ENCODE measurements at regions not wholly inside any gene's neighbourhood (a gene's known extent, or its start where the extent isn't known, plus 50 kb on each side); places are given as distances from the start of the nearest gene placed in this dataset.
A peak's percentile ranks its signal among the peaks of the same experiment; 100 is the strongest.

DNA sequence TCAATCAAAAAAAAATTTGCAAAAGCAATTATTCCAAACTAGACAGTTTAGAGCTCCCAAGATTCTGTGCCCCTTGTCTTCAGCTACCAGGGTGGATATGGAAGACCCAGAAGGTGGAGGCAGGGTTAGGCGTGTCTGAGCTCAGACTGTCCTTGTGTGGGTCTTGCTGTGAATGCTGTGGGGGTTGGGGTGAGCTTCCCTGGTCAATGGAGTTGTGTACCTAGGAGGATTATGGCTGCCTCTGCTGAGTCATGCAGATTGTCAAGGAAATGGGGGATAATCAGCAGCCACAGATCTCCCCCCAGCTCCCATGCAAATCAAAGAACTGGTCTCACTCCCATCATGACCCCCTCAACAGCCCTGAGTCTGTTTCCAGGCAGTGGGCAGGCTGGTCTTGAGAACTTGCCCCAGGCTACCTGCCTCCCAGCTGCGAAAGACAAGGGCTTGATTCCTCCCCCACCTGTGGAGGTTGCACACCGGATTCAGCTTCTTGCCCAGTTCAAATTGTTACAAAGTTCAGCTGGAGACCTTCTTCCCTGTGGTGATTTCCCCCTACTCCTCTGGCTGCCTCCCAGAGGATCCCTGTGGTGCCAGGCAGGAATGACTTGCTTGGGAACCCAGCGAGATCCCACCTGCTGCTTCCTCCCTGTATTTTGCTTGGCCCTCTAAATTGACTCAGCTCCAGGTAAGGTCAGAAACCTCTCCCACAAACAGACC lies 77.0 kb downstream of the RAD51AP2 start:
- Mint-ChIP-seq H3K27ac (no peak overlapping the region), H3K4me3 (no peak overlapping the region), H3K9me3 (peaks cover 1% of the 10 kb centered on the region), H3K4me1 (no peaks in the 10 kb centered on the region), H3K27me3 (ENCODE audit: low read depth) (peaks cover 4% of the 10 kb centered on the region), H3K36me3 (ENCODE audit: low read depth) (no peaks in the 10 kb centered on the region)
- TF ChIP-seq, protein P1, sequence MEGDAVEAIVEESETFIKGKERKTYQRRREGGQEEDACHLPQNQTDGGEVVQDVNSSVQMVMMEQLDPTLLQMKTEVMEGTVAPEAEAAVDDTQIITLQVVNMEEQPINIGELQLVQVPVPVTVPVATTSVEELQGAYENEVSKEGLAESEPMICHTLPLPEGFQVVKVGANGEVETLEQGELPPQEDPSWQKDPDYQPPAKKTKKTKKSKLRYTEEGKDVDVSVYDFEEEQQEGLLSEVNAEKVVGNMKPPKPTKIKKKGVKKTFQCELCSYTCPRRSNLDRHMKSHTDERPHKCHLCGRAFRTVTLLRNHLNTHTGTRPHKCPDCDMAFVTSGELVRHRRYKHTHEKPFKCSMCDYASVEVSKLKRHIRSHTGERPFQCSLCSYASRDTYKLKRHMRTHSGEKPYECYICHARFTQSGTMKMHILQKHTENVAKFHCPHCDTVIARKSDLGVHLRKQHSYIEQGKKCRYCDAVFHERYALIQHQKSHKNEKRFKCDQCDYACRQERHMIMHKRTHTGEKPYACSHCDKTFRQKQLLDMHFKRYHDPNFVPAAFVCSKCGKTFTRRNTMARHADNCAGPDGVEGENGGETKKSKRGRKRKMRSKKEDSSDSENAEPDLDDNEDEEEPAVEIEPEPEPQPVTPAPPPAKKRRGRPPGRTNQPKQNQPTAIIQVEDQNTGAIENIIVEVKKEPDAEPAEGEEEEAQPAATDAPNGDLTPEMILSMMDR (IDR thresholded peaks at IDR 0.05; ENCODE audit: unreplicated experiment in 3 of 3) = no peak

DNA sequence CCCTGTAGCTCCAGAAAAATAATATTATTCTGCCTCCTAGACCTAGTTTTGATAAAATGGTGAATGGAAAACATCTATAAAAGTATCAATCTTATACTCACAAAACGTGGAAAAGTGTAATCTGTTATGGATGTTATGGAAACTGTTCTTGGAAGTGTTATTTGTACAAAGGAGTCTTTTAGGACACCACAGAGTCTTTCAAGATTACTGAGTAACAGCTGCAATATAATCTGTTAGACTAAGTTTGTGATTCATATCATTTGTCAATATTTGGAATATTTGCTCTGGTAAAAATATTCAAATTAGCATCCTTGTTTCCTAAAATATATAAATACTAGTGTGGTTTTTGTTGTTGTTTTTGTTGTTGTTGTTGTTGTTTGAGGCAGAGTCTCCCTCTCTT lies 87.9 kb downstream of the RAD51AP2 start:
- Mint-ChIP-seq H3K27ac (no peak overlapping the region), H3K27me3 (ENCODE audit: low read depth) (peaks cover 4% of the 10 kb centered on the region), H3K9me3 (no peaks in the 10 kb centered on the region), H3K36me3 (ENCODE audit: low read depth) (no peaks in the 10 kb centered on the region), H3K4me1 (peaks cover 4% of the 10 kb centered on the region), H3K4me3 (no peak overlapping the region)
- TF ChIP-seq, protein P1 (IDR thresholded peaks at IDR 0.05; ENCODE audit: unreplicated experiment in 3 of 3) = no peak

DNA sequence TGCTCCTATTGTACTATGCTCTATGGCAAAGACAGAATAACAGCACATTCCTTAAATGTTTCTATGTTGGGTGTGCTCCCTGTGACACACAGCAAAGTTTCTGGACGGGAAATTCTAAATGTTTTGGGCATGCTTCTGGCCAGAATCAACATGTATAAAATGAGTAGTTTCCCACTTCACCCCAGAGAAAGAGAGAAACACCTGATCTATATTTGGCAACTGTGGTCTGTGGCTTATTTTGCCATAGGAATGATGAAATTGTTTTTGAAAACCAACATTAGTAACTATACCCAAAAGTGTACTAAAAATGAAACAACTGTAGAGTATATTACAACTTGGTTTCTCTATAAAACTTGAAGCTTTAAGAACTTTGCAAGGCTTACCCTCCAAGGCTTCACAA lies 89.1 kb downstream of the RAD51AP2 start:
- Mint-ChIP-seq H3K4me1 (peaks cover 4% of the 10 kb centered on the region), H3K36me3 (ENCODE audit: low read depth) (no peaks in the 10 kb centered on the region), H3K9me3 (no peaks in the 10 kb centered on the region), H3K27me3 (ENCODE audit: low read depth) (peaks cover 4% of the 10 kb centered on the region), H3K27ac (no peak overlapping the region), H3K4me3 (no peak overlapping the region)
- TF ChIP-seq, protein P1 (IDR thresholded peaks at IDR 0.05; ENCODE audit: unreplicated experiment in 3 of 3) = no peak

DNA sequence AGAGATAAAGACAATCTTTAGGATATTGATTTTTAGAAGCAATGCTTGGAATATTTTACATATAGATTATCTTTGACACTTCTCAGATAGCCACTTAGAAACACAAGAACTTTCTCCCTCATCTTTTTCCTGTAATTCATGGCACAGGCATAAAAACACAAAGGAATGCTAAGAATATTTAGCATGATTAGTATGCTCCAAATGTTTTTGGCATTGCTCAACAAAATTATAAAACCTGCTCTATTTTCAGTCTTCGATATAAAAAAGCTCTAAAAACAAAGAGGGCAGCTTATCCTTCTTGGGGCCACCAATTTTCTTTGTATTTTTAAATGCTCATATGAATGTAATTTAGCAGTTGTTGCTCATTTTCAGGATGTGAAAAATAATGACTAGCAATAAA lies 90.8 kb downstream of the RAD51AP2 start:
- Mint-ChIP-seq H3K9me3 (no peaks in the 10 kb centered on the region), H3K4me3 (no peak overlapping the region), H3K36me3 (ENCODE audit: low read depth) (no peaks in the 10 kb centered on the region), H3K27me3 (ENCODE audit: low read depth) (peaks cover 4% of the 10 kb centered on the region), H3K27ac (no peak overlapping the region), H3K4me1 (peaks cover 4% of the 10 kb centered on the region)
- TF ChIP-seq, protein P1 (IDR thresholded peaks at IDR 0.05; ENCODE audit: unreplicated experiment in 3 of 3) = no peak

DNA sequence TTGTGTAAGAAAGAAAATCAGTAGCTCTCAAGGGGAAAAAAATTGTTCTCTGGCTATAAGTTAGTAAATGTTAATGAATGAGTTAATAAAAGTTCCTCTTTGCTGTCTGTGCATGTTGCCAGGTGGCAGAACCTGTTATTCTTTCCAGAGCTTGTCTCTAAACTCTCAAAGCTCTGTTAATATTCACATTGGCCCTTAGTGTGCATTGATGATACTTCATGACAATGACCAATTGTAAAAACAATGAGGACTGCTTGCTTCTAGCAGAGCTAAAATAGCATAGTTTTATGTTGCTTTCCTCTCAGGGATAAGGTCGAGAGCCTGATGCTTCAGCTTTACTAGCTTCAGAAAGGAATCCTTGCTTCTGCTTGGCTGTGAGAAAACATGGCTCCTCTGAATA lies 91.5 kb downstream of the RAD51AP2 start:
- TF ChIP-seq, protein P1 (IDR thresholded peaks at IDR 0.05; ENCODE audit: unreplicated experiment in 3 of 3) = no peak
- H3K4me3 Mint-ChIP-seq = no peak overlapping the region
- H3K27ac Mint-ChIP-seq = peak overlapping the region; percentile 53 to 70 (median 64)
- H3K9me3 Mint-ChIP-seq = no peaks in the 10 kb centered on the region
- H3K36me3 Mint-ChIP-seq (ENCODE audit: low read depth) = no peaks in the 10 kb centered on the region
- peaks cover 4% of the 10 kb centered on the region for H3K4me1 Mint-ChIP-seq
- peaks cover 4% of the 10 kb centered on the region for H3K27me3 Mint-ChIP-seq (ENCODE audit: low read depth)

DNA sequence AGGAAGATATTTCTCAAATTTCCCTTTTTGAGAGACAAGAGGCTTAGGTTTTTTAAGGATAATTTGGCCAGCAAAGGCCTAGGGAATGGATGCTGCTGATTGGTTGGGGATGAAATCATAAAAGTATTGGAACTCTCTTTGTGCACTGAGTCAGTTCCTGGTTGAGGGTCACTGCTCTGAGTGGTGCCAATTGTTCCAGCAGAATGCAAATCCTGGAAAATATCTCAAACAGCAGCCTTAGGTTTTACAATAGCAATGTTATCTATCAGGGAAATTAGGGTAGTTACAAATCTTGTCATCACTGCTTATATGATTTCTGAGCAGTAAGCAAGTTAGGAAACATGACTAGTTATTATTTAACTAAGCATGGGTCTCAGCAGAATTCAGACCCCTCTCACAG lies 96.2 kb downstream of the RAD51AP2 start:
- H3K36me3 Mint-ChIP-seq (ENCODE audit: low read depth) = no peaks in the 10 kb centered on the region
- no peaks in the 10 kb centered on the region for H3K9me3 Mint-ChIP-seq
- no peak overlapping the region for H3K4me3 Mint-ChIP-seq
- TF ChIP-seq, protein P1 (IDR thresholded peaks at IDR 0.05; ENCODE audit: unreplicated experiment in 3 of 3) = no peak
- peaks cover 4% of the 10 kb centered on the region for H3K4me1 Mint-ChIP-seq
- no peak overlapping the region for H3K27ac Mint-ChIP-seq
- H3K27me3 Mint-ChIP-seq (ENCODE audit: low read depth) = no peaks in the 10 kb centered on the region
